CD4-positive, CD25-positive, alpha-beta regulatory T cell (primary cell): ENCODE measurements at regions not wholly inside any gene's neighbourhood (a gene's known extent, or its start where the extent isn't known, plus 50 kb on each side); places are given as distances from the start of the nearest gene placed in this dataset.

ENCODE experiments used
- ATAC-seq, 2 donors: fragments of 150-1000 bp; cut with Tn5 transposase; one replicate each; pipeline ENCODE4 v1.10.0; 2021; ENCODE audit warnings: low read depth in 2 of 2, moderate number of reproducible peaks in 2 of 2, moderate library complexity in 1 of 2
- DNase-seq, 3 donors: peaks; one replicate each; pipeline versions ENCODE4 v3.0.0 to v3.0.0-alpha.2; 2012 to 2022; ENCODE audit warnings: mixed read lengths in 1 of 3
- H3K27ac ChIP-seq: one replicate; pipeline ENCODE4 v1.7.0; 2013; ENCODE audit warnings: mild to moderate bottlenecking, low read length; ENCODE audit not compliant: insufficient read depth, poor library complexity, severe bottlenecking
- H3K27me3 ChIP-seq: one replicate; pipeline ENCODE4 v1.7.0; 2013; ENCODE audit warnings: low read length; ENCODE audit not compliant: control insufficient read depth, insufficient read depth
- H3K36me3 ChIP-seq: one replicate; pipeline ENCODE4 v1.7.0; 2013; ENCODE audit warnings: mild to moderate bottlenecking, low read length, moderate library complexity; ENCODE audit not compliant: control insufficient read depth, insufficient read depth
- H3K4me1 ChIP-seq: 2 replicates; pipeline ENCODE4 v1.7.0; 2013; ENCODE audit warnings: mild to moderate bottlenecking, low read length; ENCODE audit not compliant: insufficient read depth, control insufficient read depth, poor library complexity, severe bottlenecking
- H3K4me3 ChIP-seq: one replicate; pipeline ENCODE4 v1.7.0; 2013; ENCODE audit warnings: low read depth, mild to moderate bottlenecking, low read length, moderate library complexity
- H3K9me3 ChIP-seq, 2 experiments: 1 replicate in 1 of 2; 2 replicates in 1 of 2; pipeline ENCODE4 v1.7.0; 2013; ENCODE audit warnings: low read length in 2 of 2, mild to moderate bottlenecking in 1 of 2, moderate library complexity in 1 of 2; ENCODE audit not compliant: control insufficient read depth in 2 of 2
- H3K27ac Mint-ChIP-seq, 3 donors: one replicate each; pipeline ENCODE4 v1.8.0; 2020 to 2022; ENCODE audit warnings: mild to moderate bottlenecking in 3 of 3, mixed read lengths in 3 of 3, moderate library complexity in 2 of 3
- H3K27me3 Mint-ChIP-seq: one replicate; pipeline ENCODE4 v1.8.0; 2022; ENCODE audit warnings: mild to moderate bottlenecking, mixed read lengths
- H3K36me3 Mint-ChIP-seq: one replicate; pipeline ENCODE4 v1.8.0; 2020; ENCODE audit warnings: mixed read lengths
- H3K4me1 Mint-ChIP-seq, 4 donors: one replicate each; pipeline ENCODE4 v1.8.0; 2020 to 2022; ENCODE audit warnings: mixed read lengths in 4 of 4, mild to moderate bottlenecking in 1 of 4
- H3K4me3 Mint-ChIP-seq, 4 donors: one replicate each; pipeline ENCODE4 v1.8.0; 2020 to 2022; ENCODE audit warnings: mild to moderate bottlenecking in 4 of 4, mixed read lengths in 4 of 4, moderate library complexity in 3 of 4
- H3K9me3 Mint-ChIP-seq, 7 donors: one replicate each; pipeline ENCODE4 v1.8.0; 2020 to 2022; ENCODE audit warnings: mixed read lengths in 7 of 7, mild to moderate bottlenecking in 3 of 7, moderate library complexity in 2 of 7

GRCh38 chr4:163846008-163846407 is 351.5 kb downstream of the TMA16 start:
- Histone ChIP-seq H3K4me1 (no peaks in the 10 kb centered on the region), H3K9me3 (no peaks in the 10 kb centered on the region), H3K36me3 (no peaks in the 10 kb centered on the region), H3K27ac (no peak overlapping the region), H3K27me3 (no peaks in the 10 kb centered on the region), H3K4me3 (no peak overlapping the region)
- Mint-ChIP-seq H3K9me3 (peaks cover 0 to 2% (median 0%) of the 10 kb centered on the region in 7 donors), H3K27me3 (no peaks in the 10 kb centered on the region), H3K4me3 (no peak overlapping the region), H3K4me1 (no peaks in the 10 kb centered on the region), H3K27ac (no peak overlapping the region), H3K36me3 (no peaks in the 10 kb centered on the region)
- DNase-seq (no peak), ATAC-seq (no peak)

GRCh38 chr4:163852246-163852645 is 357.8 kb downstream of the TMA16 start:
- H3K4me1 Mint-ChIP-seq, result no peaks in the 10 kb centered on the region
- peaks cover 0 to 2% (median 0%) of the 10 kb centered on the region in 7 donors for H3K9me3 Mint-ChIP-seq
- no peak overlapping the region for H3K4me3 Mint-ChIP-seq

GRCh38 chr4:163857903-163858302 is 363.4 kb downstream of the TMA16 start:
- no peaks in the 10 kb centered on the region for H3K27me3 ChIP-seq
- Mint-ChIP-seq H3K4me3 (no peak overlapping the region), H3K27me3 (no peaks in the 10 kb centered on the region), H3K36me3 (no peaks in the 10 kb centered on the region), H3K27ac (no peak overlapping the region), H3K4me1 (no peaks in the 10 kb centered on the region), H3K9me3 (peaks cover 0 to 2% (median 0%) of the 10 kb centered on the region in 7 donors)
- no peaks in the 10 kb centered on the region for H3K36me3 ChIP-seq
- no peaks in the 10 kb centered on the region for H3K9me3 ChIP-seq
- H3K4me1 ChIP-seq, result no peaks in the 10 kb centered on the region
- H3K27ac ChIP-seq, result no peak overlapping the region
- ATAC-seq (no peak), DNase-seq (no peak)
- no peak overlapping the region for H3K4me3 ChIP-seq

More at GRCh38 chr4:163852246-163852645, 357.8 kb downstream of the TMA16 start:
- H3K27me3 Mint-ChIP-seq, result no peaks in the 10 kb centered on the region
- no peaks in the 10 kb centered on the region for H3K4me1 ChIP-seq
- H3K36me3 ChIP-seq, result no peaks in the 10 kb centered on the region
- H3K27ac ChIP-seq, result no peak overlapping the region
- no peaks in the 10 kb centered on the region for H3K36me3 Mint-ChIP-seq
- no peaks in the 10 kb centered on the region for H3K9me3 ChIP-seq
- H3K27me3 ChIP-seq, result no peaks in the 10 kb centered on the region
- DNase-seq (no peak), ATAC-seq (no peak)
- H3K4me3 ChIP-seq, result no peak overlapping the region
- no peak overlapping the region for H3K27ac Mint-ChIP-seq

- H3K27me3 Mint-ChIP-seq, result no peaks in the 10 kb centered on the region
- no peaks in the 10 kb centered on the region for H3K36me3 Mint-ChIP-seq
- no peak for ATAC-seq
Measured at GRCh38 chr4:163858515-163858914, 364.0 kb downstream of the TMA16 start.

GRCh38 chr4:163863082-163863481 is 368.6 kb downstream of the TMA16 start:
- Mint-ChIP-seq H3K4me1 (no peaks in the 10 kb centered on the region), H3K9me3 (peaks cover 0 to 2% (median 0%) of the 10 kb centered on the region in 7 donors), H3K4me3 (no peak overlapping the region), H3K27ac (peak overlapping the region in 1 of 3 donors; percentile 54), H3K36me3 (no peaks in the 10 kb centered on the region), H3K27me3 (no peaks in the 10 kb centered on the region)
- Histone ChIP-seq H3K4me1 (no peaks in the 10 kb centered on the region), H3K4me3 (no peak overlapping the region), H3K27ac (no peak overlapping the region), H3K9me3 (no peaks in the 10 kb centered on the region), H3K36me3 (no peaks in the 10 kb centered on the region), H3K27me3 (no peaks in the 10 kb centered on the region)
- DNase-seq (no peak), ATAC-seq (no peak)

More at GRCh38 chr4:163858515-163858914, 364.0 kb downstream of the TMA16 start:
- Histone ChIP-seq H3K36me3 (no peaks in the 10 kb centered on the region), H3K4me1 (no peaks in the 10 kb centered on the region), H3K9me3 (no peaks in the 10 kb centered on the region), H3K27ac (no peak overlapping the region), H3K27me3 (no peaks in the 10 kb centered on the region), H3K4me3 (no peak overlapping the region)
- no peak for DNase-seq
- no peak overlapping the region for H3K4me3 Mint-ChIP-seq
- peaks cover 0 to 2% (median 0%) of the 10 kb centered on the region in 7 donors for H3K9me3 Mint-ChIP-seq
- H3K4me1 Mint-ChIP-seq, result no peaks in the 10 kb centered on the region
- no peak overlapping the region for H3K27ac Mint-ChIP-seq

GRCh38 chr4:163865010-163865409 is 370.5 kb downstream of the TMA16 start:
- DNase-seq, result no peak
- H3K27ac Mint-ChIP-seq, result no peak overlapping the region
- Histone ChIP-seq H3K4me3 (no peak overlapping the region), H3K36me3 (no peaks in the 10 kb centered on the region), H3K27ac (no peak overlapping the region), H3K27me3 (no peaks in the 10 kb centered on the region), H3K9me3 (no peaks in the 10 kb centered on the region), H3K4me1 (no peaks in the 10 kb centered on the region)
- peaks cover 0 to 2% (median 0%) of the 10 kb centered on the region in 7 donors for H3K9me3 Mint-ChIP-seq
- no peaks in the 10 kb centered on the region for H3K36me3 Mint-ChIP-seq
- no peak for ATAC-seq
- no peaks in the 10 kb centered on the region for H3K27me3 Mint-ChIP-seq
- no peaks in the 10 kb centered on the region for H3K4me1 Mint-ChIP-seq
- H3K4me3 Mint-ChIP-seq, result no peak overlapping the region

GRCh38 chr4:163866728-163867315 is 372.3 kb downstream of the TMA16 start:
- Mint-ChIP-seq H3K9me3 (peaks cover 0 to 2% (median 0%) of the 10 kb centered on the region in 7 donors), H3K27ac (no peak overlapping the region), H3K4me1 (no peaks in the 10 kb centered on the region), H3K27me3 (no peaks in the 10 kb centered on the region), H3K36me3 (no peaks in the 10 kb centered on the region), H3K4me3 (no peak overlapping the region)
- Histone ChIP-seq H3K9me3 (no peaks in the 10 kb centered on the region), H3K4me1 (no peaks in the 10 kb centered on the region), H3K36me3 (no peaks in the 10 kb centered on the region), H3K4me3 (no peak overlapping the region), H3K27me3 (no peaks in the 10 kb centered on the region), H3K27ac (no peak overlapping the region)
- ATAC-seq (no peak), DNase-seq (no peak)

- Mint-ChIP-seq H3K4me1 (no peaks in the 10 kb centered on the region), H3K27ac (no peak overlapping the region), H3K36me3 (no peaks in the 10 kb centered on the region), H3K27me3 (no peaks in the 10 kb centered on the region), H3K9me3 (peaks cover 0 to 1% (median 0%) of the 10 kb centered on the region in 7 donors), H3K4me3 (no peak overlapping the region)
- Histone ChIP-seq H3K36me3 (no peaks in the 10 kb centered on the region), H3K4me3 (no peak overlapping the region), H3K4me1 (no peaks in the 10 kb centered on the region), H3K27me3 (no peaks in the 10 kb centered on the region), H3K27ac (no peak overlapping the region), H3K9me3 (no peaks in the 10 kb centered on the region)
- DNase-seq (no peak), ATAC-seq (no peak)
Measured at GRCh38 chr4:163868445-163868844, 374.0 kb downstream of the TMA16 start.
